Smooth muscle cell (in vitro differentiated cells): ENCODE measurements at regions not wholly inside any gene's neighbourhood (a gene's known extent, or its start where the extent isn't known, plus 50 kb on each side); places are given as distances from the start of the nearest gene placed in this dataset.

ENCODE experiments used
- DNase-seq: peaks from one replicate; lab custom pipeline; 2025; ENCODE audit not compliant: unreplicated experiment; lab: John Stamatoyannopoulos, UW
- H2AFZ ChIP-seq: fragments of 200-600 bp; sonication (generic); 2 replicates; pipeline ENCODE4 v1.6.0; 2016; ENCODE audit warnings: antibody characterized with exemption, low read depth, mild to moderate bottlenecking
- H3F3A ChIP-seq: fragments of 200-600 bp; sonication (generic); 2 replicates; pipeline ENCODE4 v1.6.0; 2017; ENCODE audit warnings: antibody characterized with exemption, low read depth
- H3K27ac ChIP-seq: fragments of 200-600 bp; sonication (generic); 2 replicates; pipeline ENCODE4 v1.5.1; 2016; ENCODE audit warnings: low read depth, mild to moderate bottlenecking
- H3K27me3 ChIP-seq: fragments of 200-600 bp; sonication (generic); 2 replicates; pipeline ENCODE4 v1.6.1; 2016; ENCODE audit warnings: low read depth, mild to moderate bottlenecking
- H3K36me3 ChIP-seq: fragments of 200-600 bp; sonication (generic); 2 replicates; pipeline ENCODE4 v1.5.1; 2016; ENCODE audit warnings: low read depth
- H3K4me1 ChIP-seq: fragments of 200-600 bp; sonication (generic); 2 replicates; pipeline ENCODE4 v1.5.1; 2016; ENCODE audit warnings: low read depth
- H3K4me2 ChIP-seq: fragments of 200-600 bp; sonication (generic); 2 replicates; pipeline ENCODE4 v1.6.0; 2016; ENCODE audit warnings: mild to moderate bottlenecking
- H3K4me3 ChIP-seq: fragments of 200-600 bp; sonication (generic); 2 replicates; pipeline ENCODE4 v1.5.1; 2016; ENCODE audit warnings: mild to moderate bottlenecking
- H3K79me2 ChIP-seq: fragments of 200-600 bp; sonication (generic); 2 replicates; pipeline ENCODE4 v1.6.0; 2016; ENCODE audit warnings: low read depth, mild to moderate bottlenecking
- H3K9ac ChIP-seq: fragments of 200-600 bp; sonication (generic); 2 replicates; pipeline ENCODE4 v1.6.0; 2016; ENCODE audit warnings: low read depth
- H3K9me3 ChIP-seq: fragments of 200-600 bp; sonication (generic); replicated peaks from 2 replicates; pipeline ENCODE4 v1.5.1; 2016; ENCODE audit warnings: low read depth
- H4K20me1 ChIP-seq: fragments of 200-600 bp; sonication (generic); 2 replicates; pipeline ENCODE4 v1.6.0; 2016; ENCODE audit warnings: low read depth
- CTCF ChIP-seq: fragments of 200-600 bp; sonication (generic); IDR thresholded peaks from 2 replicates; pipeline ENCODE4 v1.5.1; 2017; ENCODE audit warnings: borderline replicate concordance, mild to moderate bottlenecking, antibody characterized with exemption; ENCODE audit not compliant: insufficient read depth, poor library complexity, severe bottlenecking
- WGBS: methylation state at CpG from one replicate; pipeline ENCODE4 v1.1.7; 2016; ENCODE audit warnings: low lambda C conversion rate; 5-methylcytosine and 5-hydroxymethylcytosine counted together

GRCh38 chr9:115398996-115399395 is 281.0 kb upstream of the TNC start:
- DNase-seq: no peak
- Histone ChIP-seq H3K9me3 (no peaks in the 10 kb centered on the region), H3K9ac (no peak overlapping the region), H2AFZ (no peak overlapping the region), H3F3A (no peaks in the 10 kb centered on the region), H3K27ac (peak overlapping the region; percentile 24), H3K36me3 (no peaks in the 10 kb centered on the region), H3K4me1 (peaks cover 21% of the 10 kb centered on the region), H3K4me2 (peak overlapping the region; percentile 51), H3K79me2 (no peaks in the 10 kb centered on the region), H4K20me1 (no peaks in the 10 kb centered on the region), H3K27me3 (no peaks in the 10 kb centered on the region), H3K4me3 (no peak overlapping the region)
- WGBS: 31% methylated on average over 1 of the region's 1 CpG
- no peak for TF ChIP-seq CTCF

GRCh38 chr9:115400796-115401195 is 282.8 kb upstream of the TNC start:
- H3K79me2 ChIP-seq: no peaks in the 10 kb centered on the region
- H3K27me3 ChIP-seq: no peaks in the 10 kb centered on the region
- DNase-seq: no peak
- H3K4me1 ChIP-seq: peaks cover 19% of the 10 kb centered on the region
- no peak overlapping the region for H2AFZ ChIP-seq
- H3K9me3 ChIP-seq: no peaks in the 10 kb centered on the region
- TF ChIP-seq CTCF: no peak
- 53% methylated on average over 3 of the region's 3 CpGs for WGBS
- H3K27ac ChIP-seq: peak overlapping the region; percentile 30
- H3K36me3 ChIP-seq: no peaks in the 10 kb centered on the region
- no peak overlapping the region for H3K4me2 ChIP-seq
- H3K9ac ChIP-seq: no peak overlapping the region
- no peak overlapping the region for H3K4me3 ChIP-seq
- no peaks in the 10 kb centered on the region for H3F3A ChIP-seq
- H4K20me1 ChIP-seq: no peaks in the 10 kb centered on the region

- no peak overlapping the region for H3K9ac ChIP-seq
Measured at GRCh38 chr9:115401756-115402327, 283.9 kb upstream of the TNC start.

More at GRCh38 chr9:115401756-115402327, 283.9 kb upstream of the TNC start:
- Histone ChIP-seq H2AFZ (no peak overlapping the region), H3K4me2 (no peak overlapping the region), H3K27ac (no peak overlapping the region), H3K9me3 (no peaks in the 10 kb centered on the region), H3K4me1 (peaks cover 12% of the 10 kb centered on the region), H3K4me3 (no peak overlapping the region), H3F3A (no peaks in the 10 kb centered on the region), H3K79me2 (no peaks in the 10 kb centered on the region), H3K27me3 (no peaks in the 10 kb centered on the region), H3K36me3 (no peaks in the 10 kb centered on the region), H4K20me1 (no peaks in the 10 kb centered on the region)
- no peak for TF ChIP-seq CTCF
- no peak for DNase-seq
- WGBS: 78% methylated on average over 3 of the region's 3 CpGs
